Left renal pelvis (tissue), 4 donors: ENCODE measurements at regions not wholly inside any gene's neighbourhood (a gene's known extent, or its start where the extent isn't known, plus 50 kb on each side); places are given as distances from the start of the nearest gene placed in this dataset.

Experiments used
- DNase-seq, 4 donors: peaks; one replicate each; pipeline ENCODE4 v3.0.0-alpha.2; 2013; ENCODE audit warnings: low read depth in 4 of 4, low spot score in 3 of 4

DNA sequence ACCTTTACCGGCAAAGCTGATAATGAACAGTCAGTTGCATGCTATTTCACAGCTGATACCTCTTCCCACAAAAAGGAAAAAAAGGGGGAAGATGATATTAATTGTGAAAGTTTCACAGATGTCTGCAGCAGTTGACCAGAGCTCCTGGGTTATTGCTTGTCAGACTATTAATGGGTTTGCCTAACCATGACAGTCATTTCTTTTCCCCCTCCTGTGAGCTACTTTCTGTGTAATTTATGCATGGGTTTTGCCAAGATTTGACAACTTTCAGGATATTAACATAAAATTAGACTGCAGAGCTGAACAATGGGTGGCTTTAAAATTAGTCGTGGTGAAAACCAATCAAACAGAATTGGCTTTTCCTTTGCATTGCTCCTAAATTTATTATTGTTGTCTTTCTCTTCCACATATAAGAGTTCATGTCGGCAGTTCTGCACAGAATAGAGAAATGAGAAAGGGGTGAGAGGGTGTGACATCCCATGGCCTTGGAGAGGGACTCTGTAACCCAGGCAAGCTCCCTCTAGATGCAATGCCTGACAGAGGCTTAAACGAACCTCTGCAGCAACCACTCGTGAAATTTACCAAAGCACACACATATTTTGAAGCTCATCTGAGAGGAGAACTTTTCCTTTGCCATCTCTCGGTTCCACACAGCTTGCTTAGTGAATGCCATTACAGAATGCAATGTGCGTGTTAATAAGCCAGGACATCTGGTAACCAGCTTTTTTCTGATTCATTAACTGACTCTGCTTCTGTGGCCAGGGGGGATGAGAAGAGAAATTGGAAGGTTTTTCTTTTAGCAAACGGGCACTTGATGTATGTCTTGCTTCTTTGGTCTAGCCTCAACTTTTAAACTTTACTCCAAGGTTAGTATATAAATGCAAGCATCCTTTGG, 82.2 kb upstream of the ITGA4 start:
- no peak for DNase-seq

GRCh38 chr2:181376442-181376841, 80.7 kb upstream of the ITGA4 start:
- no peak for DNase-seq

DNA sequence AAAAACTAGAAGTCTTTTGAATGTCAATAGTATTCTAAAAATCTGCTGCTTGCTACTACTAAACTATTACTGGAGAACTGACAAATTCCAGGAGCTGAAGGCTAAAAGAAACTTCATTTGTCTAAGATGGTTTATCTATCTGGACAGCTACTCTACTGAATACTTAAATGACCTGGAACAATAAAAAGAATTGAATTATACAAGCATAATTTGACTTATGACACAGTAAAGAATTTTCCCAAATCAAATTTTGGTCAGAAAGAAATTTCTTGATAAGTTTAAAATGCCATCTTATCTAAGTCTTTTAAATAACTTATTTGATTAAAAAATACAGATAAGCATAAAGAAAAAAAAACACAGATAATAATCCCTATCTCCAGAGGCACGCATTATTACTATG, 80.2 kb upstream of the ITGA4 start:
- DNase-seq, result no peak

GRCh38 chr2:181378491-181378890, 78.7 kb upstream of the ITGA4 start:
- no peak for DNase-seq

DNA sequence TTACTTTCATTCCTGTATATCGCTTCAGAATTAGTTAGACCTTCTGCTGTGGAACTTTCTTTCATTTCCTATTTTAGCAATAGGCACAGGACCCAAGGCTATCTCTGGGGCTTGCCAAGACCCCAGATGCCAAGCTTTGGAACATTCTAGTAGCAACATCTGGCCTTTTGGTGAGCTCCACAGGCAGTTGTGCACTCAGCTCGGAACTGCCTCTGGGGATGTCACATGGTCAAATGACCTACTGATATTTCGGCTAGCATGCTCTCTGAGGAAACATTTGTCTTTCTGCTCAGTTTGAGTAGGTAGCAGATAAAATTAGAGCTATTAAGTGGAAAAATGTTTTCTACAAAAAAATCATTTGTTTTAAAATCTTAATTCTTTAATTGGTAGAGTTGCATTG, 76.6 kb upstream of the ITGA4 start:
- DNase-seq, result no peak

GRCh38 chr2:181384923-181385322, 72.3 kb upstream of the ITGA4 start:
- no peak for DNase-seq

DNA sequence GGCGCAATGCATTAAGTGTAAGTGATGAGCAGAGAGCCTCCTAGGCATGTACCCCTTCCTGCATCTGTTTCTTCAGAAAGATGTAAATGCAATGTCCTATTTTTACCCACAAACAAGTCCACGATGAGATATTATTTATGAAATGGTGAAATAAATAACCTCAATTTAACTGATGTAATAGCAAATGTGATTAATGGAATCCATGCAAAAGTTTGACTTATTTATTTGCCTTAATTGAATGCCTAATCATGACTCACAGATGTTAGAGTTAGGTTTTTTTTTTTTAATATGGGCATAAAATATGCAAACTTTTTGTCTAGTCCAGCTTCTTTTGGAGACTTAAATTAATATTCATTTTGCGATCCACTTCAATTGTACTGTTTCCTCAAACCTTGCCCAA, 67.7 kb upstream of the ITGA4 start:
- no peak for DNase-seq

DNA sequence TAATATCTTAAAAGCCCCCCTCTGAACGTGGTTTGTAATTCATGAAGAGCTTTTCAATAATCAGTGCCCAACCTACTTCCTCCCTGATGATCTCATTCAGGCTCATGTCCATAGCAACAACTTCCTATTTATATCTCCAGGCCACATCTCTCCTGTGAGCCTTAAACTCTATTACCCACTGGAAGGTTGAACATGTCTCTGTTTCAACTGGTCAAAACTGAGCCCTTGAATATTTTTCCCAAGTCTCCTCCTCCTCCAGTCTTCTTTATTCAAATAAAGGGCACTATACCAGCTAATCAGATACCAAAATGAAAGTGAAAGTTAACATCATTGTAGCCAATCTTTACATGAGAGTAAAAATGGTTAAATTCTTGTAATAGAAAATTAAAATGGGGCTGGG, 63.7 kb upstream of the ITGA4 start:
- no peak for DNase-seq

GRCh38 chr2:181394741-181395437, 62.3 kb upstream of the ITGA4 start:
- DNase-seq, result no peak

DNA sequence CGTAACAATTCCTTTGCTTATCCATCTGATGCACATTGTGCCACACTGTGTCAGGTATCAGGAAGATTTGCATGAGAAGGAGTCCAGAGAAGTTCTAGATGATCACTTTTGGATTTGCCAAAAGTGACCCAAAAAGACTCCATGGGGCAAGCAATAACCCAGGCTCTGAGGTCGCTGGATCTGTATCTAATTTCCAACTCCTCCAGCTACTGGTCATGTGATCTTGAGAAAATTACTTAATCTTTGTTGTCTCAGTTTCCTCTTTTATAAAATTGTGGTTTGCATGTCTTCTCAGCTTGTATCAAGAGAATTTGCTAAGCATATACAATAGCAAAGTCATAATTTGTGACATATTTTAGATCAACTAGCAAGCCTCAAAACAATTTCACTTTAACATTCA, 61.3 kb upstream of the ITGA4 start:
- DNase-seq, result no peak

DNA sequence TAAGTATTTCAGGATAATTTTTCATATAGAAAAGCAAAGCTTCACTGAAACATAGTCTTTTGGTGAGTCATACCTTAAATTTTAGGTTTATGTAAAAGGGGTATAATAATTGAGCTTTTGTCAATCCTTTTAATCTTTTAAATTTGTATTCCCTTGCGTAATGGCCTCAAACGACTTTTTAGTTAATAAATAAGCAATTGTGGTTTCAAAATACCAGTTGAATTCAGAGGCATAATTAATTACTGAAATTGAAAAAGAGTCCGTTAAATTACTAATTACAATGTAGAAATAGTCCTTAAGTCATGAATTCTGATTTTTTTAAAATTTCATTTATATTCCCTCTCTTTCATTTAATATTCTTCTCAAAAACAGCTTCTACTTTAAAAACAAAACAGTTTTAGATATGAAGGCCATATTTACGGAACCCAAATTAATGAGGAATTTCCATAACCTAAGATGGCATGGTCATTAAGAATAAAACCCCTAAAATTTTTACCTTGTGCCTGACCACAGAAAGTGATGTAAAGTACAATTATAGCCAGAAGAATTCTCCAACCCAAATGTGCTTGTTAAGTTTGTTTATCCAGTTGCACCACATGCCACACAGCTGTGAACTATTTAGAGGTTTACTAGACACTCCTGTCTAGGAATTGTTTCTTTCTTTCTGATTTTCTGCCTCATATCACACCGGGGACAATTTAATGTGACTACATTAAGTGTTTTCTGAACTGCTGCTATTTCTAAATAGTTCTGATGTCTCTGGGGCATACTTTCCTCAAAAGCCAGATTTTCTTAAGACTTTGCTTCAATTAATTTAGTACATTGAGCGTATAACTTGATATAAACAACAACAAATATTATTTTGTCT, 60.7 kb upstream of the ITGA4 start:
- DNase-seq, result no peak

DNA sequence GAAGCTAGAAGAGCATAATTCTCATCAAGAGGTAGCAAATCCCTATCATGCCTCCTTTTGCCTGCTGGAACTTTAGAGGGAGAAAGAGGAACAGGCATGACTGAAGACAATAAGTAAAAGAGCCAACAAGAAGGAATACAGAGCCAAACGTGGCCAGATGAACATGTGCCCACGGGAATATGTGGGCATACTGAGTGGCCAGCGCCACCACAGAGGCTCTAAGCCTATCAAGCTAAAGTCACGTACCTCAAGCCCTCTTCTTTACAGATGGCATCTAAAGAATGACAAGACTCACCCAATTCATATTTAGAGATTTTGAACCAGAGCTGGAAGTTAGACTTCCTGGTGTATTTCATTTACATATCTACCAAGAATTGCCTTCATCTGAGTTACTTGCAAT, 59.9 kb upstream of the ITGA4 start:
- no peak for DNase-seq

GRCh38 chr2:181398000-181398399, 59.2 kb upstream of the ITGA4 start:
- DNase-seq, result no peak

GRCh38 chr2:181399027-181399426, 58.2 kb upstream of the ITGA4 start:
- DNase-seq, result no peak

DNA sequence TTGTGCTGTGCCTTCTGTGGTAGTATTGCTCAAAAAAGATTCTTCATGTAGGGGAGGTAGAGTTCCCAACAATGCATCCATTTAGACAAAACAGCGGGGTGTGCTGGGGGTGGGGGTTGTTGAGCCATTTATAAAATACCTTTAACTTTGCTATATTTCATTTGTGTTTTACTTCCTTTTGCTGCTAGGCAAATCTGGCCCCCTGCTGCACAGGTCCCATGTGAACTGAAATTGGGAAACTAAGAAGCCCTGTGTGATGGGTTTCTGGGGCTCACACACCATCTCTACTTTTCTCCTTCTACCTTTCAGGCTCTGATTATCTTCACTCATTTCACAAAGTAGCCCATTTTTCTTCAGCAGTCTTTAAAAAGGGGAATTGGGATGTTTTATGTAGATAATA, 52.7 kb upstream of the ITGA4 start:
- no peak for DNase-seq

DNA sequence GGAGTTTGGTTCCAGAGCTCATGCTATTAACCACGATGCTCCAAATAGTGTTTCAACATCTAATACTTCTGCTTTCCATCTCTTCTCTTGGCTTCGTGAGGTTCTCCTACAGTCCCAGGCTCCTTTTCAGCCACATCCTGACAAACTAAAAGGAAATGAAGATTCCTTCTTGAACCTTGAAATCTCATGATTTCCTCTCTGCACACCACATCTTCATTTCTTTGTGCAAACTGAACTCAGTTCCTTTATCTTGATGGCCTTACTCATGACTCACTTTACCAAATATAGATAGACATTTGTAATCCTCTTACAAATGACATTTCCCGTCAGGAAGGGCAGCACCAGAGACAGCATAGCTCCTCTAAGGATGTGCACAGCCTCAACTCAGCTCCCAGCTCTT, 50.0 kb upstream of the ITGA4 start:
- no peak for DNase-seq
